ENCODE measurements at regions not wholly inside any gene's neighbourhood (a gene's known extent, or its start where the extent isn't known, plus 50 kb on each side); places are given as distances from the start of the nearest gene placed in this dataset.

- DNase-seq, result no peak
Measured at GRCh38 chr4:62302710-62303109, 1102.6 kb downstream of the ADGRL3 start.

GRCh38 chr4:62301500-62301899 is 1101.4 kb downstream of the ADGRL3 start:
- DNase-seq, result no peak

- no peak for DNase-seq
Measured at GRCh38 chr4:62293551-62293950, 1093.4 kb downstream of the ADGRL3 start.

- no peak for DNase-seq
Measured at GRCh38 chr4:62292911-62293310, 1092.8 kb downstream of the ADGRL3 start.

- DNase-seq, result peak; percentile 9
Measured at GRCh38 chr4:62288808-62289541, 1088.8 kb downstream of the ADGRL3 start.

GRCh38 chr4:62285026-62285425 is 1084.9 kb downstream of the ADGRL3 start:
- no peak for DNase-seq

- no peak for DNase-seq
Measured at GRCh38 chr4:62279689-62280088, 1079.6 kb downstream of the ADGRL3 start.

- DNase-seq, result no peak
Measured at GRCh38 chr4:62275470-62275869, 1075.3 kb downstream of the ADGRL3 start.

GRCh38 chr4:62274782-62275181 is 1074.7 kb downstream of the ADGRL3 start:
- DNase-seq, result no peak

GRCh38 chr4:62271107-62271506 is 1071.0 kb downstream of the ADGRL3 start:
- no peak for DNase-seq

GRCh38 chr4:62269918-62270317 is 1069.8 kb downstream of the ADGRL3 start:
- no peak for DNase-seq

- no peak for DNase-seq
Measured at GRCh38 chr4:62263454-62263853, 1063.3 kb downstream of the ADGRL3 start.

GRCh38 chr4:62262676-62263075 is 1062.5 kb downstream of the ADGRL3 start:
- DNase-seq, result no peak

GRCh38 chr4:62260254-62260653 is 1060.1 kb downstream of the ADGRL3 start:
- no peak for DNase-seq

GRCh38 chr4:62256479-62256878 is 1056.4 kb downstream of the ADGRL3 start:
- no peak for DNase-seq

- no peak for DNase-seq
Measured at GRCh38 chr4:62252728-62253127, 1052.6 kb downstream of the ADGRL3 start.

- no peak for DNase-seq
Measured at GRCh38 chr4:62250100-62250499, 1050.0 kb downstream of the ADGRL3 start.

GRCh38 chr4:62243895-62244294 is 1043.8 kb downstream of the ADGRL3 start:
- no peak for DNase-seq

GRCh38 chr4:62235911-62236310 is 1035.8 kb downstream of the ADGRL3 start:
- peak; percentile 9 for DNase-seq

GRCh38 chr4:62232814-62233213 is 1032.7 kb downstream of the ADGRL3 start:
- DNase-seq, result no peak

GRCh38 chr4:62231994-62232393 is 1031.9 kb downstream of the ADGRL3 start:
- DNase-seq, result no peak

- DNase-seq, result no peak
Measured at GRCh38 chr4:62226082-62226481, 1026.0 kb downstream of the ADGRL3 start.

- no peak for DNase-seq
Measured at GRCh38 chr4:62222121-62222520, 1022.0 kb downstream of the ADGRL3 start.

GRCh38 chr4:62210486-62210885 is 1010.4 kb downstream of the ADGRL3 start:
- DNase-seq, result no peak
